GM18508 (cell line): ENCODE measurements at regions not wholly inside any gene's neighbourhood (a gene's known extent, or its start where the extent isn't known, plus 50 kb on each side); places are given as distances from the start of the nearest gene placed in this dataset.

Source experiments
- ATAC-seq: cut with Tn5 transposase; IDR thresholded peaks from one replicate; pipeline ENCODE4 v1.9.1; 2021; ENCODE audit warnings: moderate number of reproducible peaks; ENCODE audit not compliant: insufficient read depth, unreplicated experiment

GRCh38 chr3:72595927-72596610 is 252.2 kb downstream of the SHQ1 start:
- ATAC-seq: no peak

- no peak for ATAC-seq
These were observed 252.9 kb downstream of the SHQ1 start for GRCh38 chr3:72595376-72595775.

- no peak for ATAC-seq
These were observed 253.5 kb downstream of the SHQ1 start for GRCh38 chr3:72594615-72595215.

GRCh38 chr3:72593881-72594397 is 254.3 kb downstream of the SHQ1 start:
- no peak for ATAC-seq

- ATAC-seq: no peak
These were observed 256.5 kb downstream of the SHQ1 start for GRCh38 chr3:72591522-72592421.

- ATAC-seq: no peak
These were observed 257.5 kb downstream of the SHQ1 start for GRCh38 chr3:72590732-72591221.

- ATAC-seq: no peak
These were observed 261.0 kb downstream of the SHQ1 start for GRCh38 chr3:72587282-72587681.

- ATAC-seq: no peak
These were observed 261.6 kb downstream of the SHQ1 start for GRCh38 chr3:72586694-72587093.

GRCh38 chr3:72585966-72586365 is 262.3 kb downstream of the SHQ1 start:
- no peak for ATAC-seq

- no peak for ATAC-seq
These were observed 264.0 kb downstream of the SHQ1 start for GRCh38 chr3:72584262-72584661.

GRCh38 chr3:72582963-72583362 is 265.3 kb downstream of the SHQ1 start:
- no peak for ATAC-seq

- ATAC-seq: peak; percentile 97
These were observed 265.9 kb downstream of the SHQ1 start for GRCh38 chr3:72582211-72582878.

- no peak for ATAC-seq
These were observed 267.3 kb downstream of the SHQ1 start for GRCh38 chr3:72580900-72581299.

GRCh38 chr3:72580246-72580756 is 267.9 kb downstream of the SHQ1 start:
- no peak for ATAC-seq

GRCh38 chr3:72579581-72580245 is 268.5 kb downstream of the SHQ1 start:
- no peak for ATAC-seq

- no peak for ATAC-seq
These were observed 269.1 kb downstream of the SHQ1 start for GRCh38 chr3:72579191-72579580.

- no peak for ATAC-seq
These were observed 271.1 kb downstream of the SHQ1 start for GRCh38 chr3:72577190-72577589.

- no peak for ATAC-seq
These were observed 271.7 kb downstream of the SHQ1 start for GRCh38 chr3:72576563-72576962.

GRCh38 chr3:72574144-72574543 is 274.1 kb downstream of the SHQ1 start:
- ATAC-seq: no peak

- no peak for ATAC-seq
These were observed 275.2 kb downstream of the SHQ1 start for GRCh38 chr3:72573051-72573450.
